ENCODE measurements at regions not wholly inside any gene's neighbourhood (a gene's known extent, or its start where the extent isn't known, plus 50 kb on each side); places are given as distances from the start of the nearest gene placed in this dataset.

DNA sequence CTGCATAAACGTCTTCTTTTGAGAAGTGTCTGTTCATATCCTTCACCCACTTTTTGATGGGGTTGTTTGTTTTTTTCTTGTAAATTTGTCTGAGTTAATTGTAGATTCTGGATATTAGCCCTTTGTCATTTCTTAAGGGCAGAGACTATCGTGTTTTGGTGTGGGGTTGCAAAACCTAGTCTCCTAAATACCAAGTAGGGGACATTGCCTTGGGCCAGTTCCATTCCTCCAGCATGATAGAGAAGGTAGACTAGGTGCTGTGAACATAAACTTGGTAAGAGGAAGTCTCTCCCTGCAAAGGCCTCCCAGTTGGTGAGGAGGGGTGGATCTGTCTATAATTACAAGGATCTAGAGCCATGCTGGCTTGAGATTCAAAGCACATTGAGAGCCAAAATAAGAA, 390.7 kb downstream of the VRK1 start:
- Histone ChIP-seq H3K9me3 (no peaks in the 10 kb centered on the region), H3K4me1 (ENCODE audit: control insufficient read depth in 1 of 2, low read depth in 2 of 2) (no peaks in the 10 kb centered on the region), H3K27me3 (replicated peaks; ENCODE audit: insufficient read depth) (no peaks in the 10 kb centered on the region), H3K36me3 (no peaks in the 10 kb centered on the region), H3K4me3 (no peak overlapping the region), H3K27ac (no peak overlapping the region)
- ATAC-seq (ENCODE audit: insufficient number of reproducible peaks, low FRiP score, low read depth) (no peak), DNase-seq (ENCODE audit: low spot score) (no peak)
- TF ChIP-seq CTCF (IDR thresholded peaks at IDR 0.05): no peak

- TF ChIP-seq CTCF (IDR thresholded peaks at IDR 0.05): no peak
- ATAC-seq (ENCODE audit: insufficient number of reproducible peaks, low FRiP score, low read depth) (no peak), DNase-seq (ENCODE audit: low spot score) (no peak)
- Histone ChIP-seq H3K27me3 (replicated peaks; ENCODE audit: insufficient read depth) (no peaks in the 10 kb centered on the region), H3K9me3 (no peaks in the 10 kb centered on the region), H3K4me3 (no peak overlapping the region), H3K27ac (no peak overlapping the region), H3K36me3 (no peaks in the 10 kb centered on the region), H3K4me1 (ENCODE audit: control insufficient read depth in 1 of 2, low read depth in 2 of 2) (no peaks in the 10 kb centered on the region)
Measured at GRCh38 chr14:97196336-97196735, 399.2 kb downstream of the VRK1 start.

DNA sequence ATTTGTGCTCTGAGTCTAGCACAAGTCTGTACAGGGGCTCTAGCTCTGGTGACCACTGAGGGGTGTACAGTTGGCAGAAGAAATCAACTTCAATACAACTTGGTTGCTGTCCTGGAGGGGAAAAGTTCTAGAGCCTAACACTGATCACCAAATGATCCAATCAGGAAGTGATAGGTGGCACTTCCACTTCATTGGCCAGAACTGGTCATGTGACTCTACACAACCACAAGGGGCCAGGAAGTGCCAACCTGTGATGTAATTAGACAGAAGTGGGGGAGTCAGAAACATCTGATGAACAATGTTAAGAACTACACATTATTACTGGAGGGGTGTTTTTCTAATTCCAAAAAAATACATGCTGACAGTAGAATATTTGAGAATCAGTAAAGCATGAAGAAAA, 401.6 kb downstream of the VRK1 start:
- Histone ChIP-seq H3K27ac (no peak overlapping the region), H3K27me3 (replicated peaks; ENCODE audit: insufficient read depth) (no peaks in the 10 kb centered on the region), H3K9me3 (no peaks in the 10 kb centered on the region), H3K36me3 (no peaks in the 10 kb centered on the region), H3K4me3 (no peak overlapping the region), H3K4me1 (ENCODE audit: control insufficient read depth in 1 of 2, low read depth in 2 of 2) (no peaks in the 10 kb centered on the region)
- no peak for TF ChIP-seq CTCF (IDR thresholded peaks at IDR 0.05)
- no peak for DNase-seq (ENCODE audit: low spot score)
- no peak for ATAC-seq (ENCODE audit: insufficient number of reproducible peaks, low FRiP score, low read depth)

DNA sequence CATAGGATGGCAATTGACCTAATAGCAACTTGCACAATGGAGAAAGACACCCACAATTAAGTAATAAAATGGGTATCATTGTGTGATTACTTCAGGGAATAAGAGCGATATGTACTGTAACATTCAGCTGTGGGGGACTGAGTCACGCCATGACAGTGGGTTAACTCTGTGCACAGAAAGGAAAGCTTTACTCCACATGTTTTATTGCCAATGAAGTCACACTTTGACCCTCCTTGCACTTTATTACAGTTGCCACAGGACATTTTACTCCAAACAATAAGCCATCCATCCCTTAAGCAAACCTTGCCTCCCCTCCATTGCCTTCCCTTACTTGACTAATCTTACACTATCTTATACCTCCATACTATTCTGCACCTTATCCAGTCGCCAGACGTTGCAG, 403.1 kb downstream of the VRK1 start:
- no peak for ATAC-seq (ENCODE audit: insufficient number of reproducible peaks, low FRiP score, low read depth)
- H3K9me3 ChIP-seq: no peaks in the 10 kb centered on the region
- H3K36me3 ChIP-seq: no peaks in the 10 kb centered on the region
- H3K27me3 ChIP-seq (replicated peaks; ENCODE audit: insufficient read depth): no peaks in the 10 kb centered on the region
- DNase-seq (ENCODE audit: low spot score): no peak
- no peaks in the 10 kb centered on the region for H3K4me1 ChIP-seq (ENCODE audit: control insufficient read depth in 1 of 2, low read depth in 2 of 2)
- no peak for TF ChIP-seq CTCF (IDR thresholded peaks at IDR 0.05)
- no peak overlapping the region for H3K4me3 ChIP-seq
- no peak overlapping the region for H3K27ac ChIP-seq

- no peak for TF ChIP-seq CTCF (IDR thresholded peaks at IDR 0.05)
- no peak overlapping the region for H3K4me3 ChIP-seq
- no peak for ATAC-seq (ENCODE audit: insufficient number of reproducible peaks, low FRiP score, low read depth)
- DNase-seq (ENCODE audit: low spot score): no peak
- no peaks in the 10 kb centered on the region for H3K9me3 ChIP-seq
- H3K27ac ChIP-seq: no peak overlapping the region
- H3K36me3 ChIP-seq: no peaks in the 10 kb centered on the region
- H3K27me3 ChIP-seq (replicated peaks; ENCODE audit: insufficient read depth): no peaks in the 10 kb centered on the region
- no peaks in the 10 kb centered on the region for H3K4me1 ChIP-seq (ENCODE audit: control insufficient read depth in 1 of 2, low read depth in 2 of 2)
Measured at GRCh38 chr14:97206916-97207315, 409.7 kb downstream of the VRK1 start.
